ENCODE measurements at regions not wholly inside any gene's neighbourhood (a gene's known extent, or its start where the extent isn't known, plus 50 kb on each side); places are given as distances from the start of the nearest gene placed in this dataset.
A peak's percentile ranks its signal among the peaks of the same experiment; 100 is the strongest.
"Not testable (repeated sequence)": the region's sequence is repeated elsewhere in the genome, so short reads cannot be mapped to it uniquely, and the experiment has no call there.

- no peak for DNase-seq (ENCODE audit: low read depth)
- H3K4me3 ChIP-seq (ENCODE audit: low read length) = no peak overlapping the region
- no peak for TF ChIP-seq CTCF (IDR thresholded peaks at IDR 0.05; ENCODE audit: insufficient read depth, low read depth, low read length, missing control alignments)
These were observed 119.6 kb upstream of the OTOS start for GRCh38 chr2:240259924-240260529.

GRCh38 chr2:240260664-240261063 is 120.2 kb upstream of the OTOS start:
- no peak overlapping the region for H3K4me3 ChIP-seq (ENCODE audit: low read length)
- DNase-seq (ENCODE audit: low read depth) = no peak
- no peak for TF ChIP-seq CTCF (IDR thresholded peaks at IDR 0.05; ENCODE audit: insufficient read depth, low read depth, low read length, missing control alignments)

DNA sequence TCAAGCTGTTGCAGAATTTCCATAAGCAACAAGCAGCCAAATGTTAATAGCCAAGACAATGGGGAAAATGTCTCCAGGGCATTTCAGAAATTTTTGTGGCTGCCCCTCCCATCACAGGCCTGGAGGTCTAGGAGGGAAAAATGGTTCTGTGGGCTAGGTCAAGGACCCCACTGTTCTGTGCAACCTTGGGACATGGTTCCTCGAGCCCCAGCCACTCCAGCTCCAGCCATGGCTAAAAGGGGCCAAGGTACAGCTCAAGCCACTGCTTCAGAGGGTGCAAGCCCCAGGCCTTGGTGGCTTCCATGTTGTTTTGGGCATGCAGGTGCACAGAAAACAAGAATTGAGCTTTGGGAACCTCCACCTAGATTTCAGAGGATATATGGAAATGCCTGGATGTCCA is 122.1 kb upstream of the OTOS start:
- DNase-seq (ENCODE audit: low read depth) = not testable (repeated sequence)

DNA sequence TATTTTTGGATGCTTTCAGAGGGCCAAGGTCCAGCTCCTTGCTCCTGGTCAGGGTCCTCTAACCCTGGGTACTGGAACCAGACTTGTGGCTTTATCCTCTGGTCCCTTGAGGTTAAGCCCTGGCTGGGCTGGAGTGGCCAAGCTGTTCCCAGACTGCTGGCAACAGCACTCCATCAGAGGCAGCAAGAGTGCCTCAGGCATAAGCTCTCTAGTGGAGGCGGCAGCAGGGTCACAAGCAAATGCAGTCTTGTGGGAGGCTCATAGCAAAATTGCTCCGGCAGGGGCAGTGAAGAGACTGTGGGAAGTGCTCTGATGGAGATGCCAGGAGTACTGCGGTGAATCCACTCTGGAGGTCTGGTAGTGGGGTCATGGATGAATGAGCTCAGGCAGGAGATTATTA is 128.9 kb upstream of the OTOS start:
- TF ChIP-seq CTCF (IDR thresholded peaks at IDR 0.05; ENCODE audit: insufficient read depth, low read depth, low read length, missing control alignments) = no peak
- no peak overlapping the region for H3K4me3 ChIP-seq (ENCODE audit: low read length)
- no peak for DNase-seq (ENCODE audit: low read depth)

More for the DNA sequence above, 122.1 kb upstream of the OTOS start:
- not testable (repeated sequence) for H3K4me3 ChIP-seq (ENCODE audit: low read length)

DNA sequence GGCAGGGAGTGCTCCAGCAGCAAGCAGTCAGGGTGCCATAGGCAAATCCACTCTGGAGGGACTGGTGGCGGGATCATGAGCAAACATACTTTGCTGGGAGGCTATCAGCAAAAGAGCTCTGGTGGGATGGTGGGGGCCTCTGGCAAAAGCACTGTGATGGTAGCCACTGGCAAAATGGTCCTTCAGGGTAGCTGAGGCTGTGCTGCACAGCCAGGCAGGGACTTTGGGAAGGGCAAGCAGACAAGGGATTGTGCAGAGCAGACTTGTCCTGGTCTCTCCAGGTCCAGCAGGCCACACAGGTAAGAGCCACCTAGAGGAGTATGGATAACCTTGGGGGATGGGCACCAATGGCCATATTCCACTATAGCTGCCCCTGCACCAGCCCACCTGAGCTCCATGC is 129.4 kb upstream of the OTOS start:
- DNase-seq (ENCODE audit: low read depth) = no peak
- no peak overlapping the region for H3K4me3 ChIP-seq (ENCODE audit: low read length)
- no peak for TF ChIP-seq CTCF (IDR thresholded peaks at IDR 0.05; ENCODE audit: insufficient read depth, low read depth, low read length, missing control alignments)

DNA sequence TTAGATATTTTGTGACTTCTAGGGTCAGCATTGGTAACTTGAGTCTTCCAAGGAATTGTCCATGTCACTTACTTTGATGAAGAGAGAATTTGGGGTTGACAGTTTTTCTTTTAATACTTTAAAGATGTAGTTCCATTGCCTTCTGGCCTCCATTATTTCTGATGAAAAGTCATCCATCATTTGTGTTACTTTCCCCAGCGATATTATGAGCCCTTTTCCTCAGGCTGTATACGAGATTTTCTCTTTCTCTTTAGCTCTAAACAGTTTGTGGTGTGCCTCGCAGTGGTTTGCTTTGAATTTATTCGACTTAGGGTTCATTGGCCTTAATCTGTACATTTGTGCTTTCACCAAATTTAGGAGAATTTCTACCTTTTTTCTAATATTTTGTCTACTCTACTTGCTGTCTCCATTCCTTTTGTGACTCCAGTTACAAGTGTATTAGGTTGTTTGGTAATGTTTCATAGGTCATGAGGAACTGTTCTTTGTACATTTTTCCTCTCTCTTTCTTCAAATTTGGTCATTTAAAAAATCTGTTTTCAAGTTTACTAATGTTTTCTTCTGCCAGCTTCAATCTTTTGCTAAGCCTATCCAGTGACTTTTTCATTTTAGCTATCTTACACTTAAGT is 131.4 kb upstream of the OTOS start:
- no peak overlapping the region for H3K4me3 ChIP-seq (ENCODE audit: low read length)
- TF ChIP-seq CTCF (IDR thresholded peaks at IDR 0.05; ENCODE audit: insufficient read depth, low read depth, low read length, missing control alignments) = no peak
- DNase-seq (ENCODE audit: low read depth) = no peak

- no peak for TF ChIP-seq CTCF (IDR thresholded peaks at IDR 0.05; ENCODE audit: insufficient read depth, low read depth, low read length, missing control alignments)
- peak; percentile 53 for DNase-seq (ENCODE audit: low read depth)
- H3K4me3 ChIP-seq (ENCODE audit: low read length) = no peak overlapping the region
These were observed 134.9 kb upstream of the OTOS start for GRCh38 chr2:240275386-240275785.

Data from epithelial cell of esophagus (primary cell).